Umbilical cord (tissue), 1 donor: ENCODE measurements at regions not wholly inside any gene's neighbourhood (a gene's known extent, or its start where the extent isn't known, plus 50 kb on each side); places are given as distances from the start of the nearest gene placed in this dataset.
"Not testable (repeated sequence)": the region's sequence is repeated elsewhere in the genome, so short reads cannot be mapped to it uniquely, and the experiment has no call there.

ENCODE experiments used
- DNase-seq: peaks from one replicate; pipeline ENCODE4 v3.0.0-alpha.2; 2015; ENCODE audit warnings: low spot score

DNA sequence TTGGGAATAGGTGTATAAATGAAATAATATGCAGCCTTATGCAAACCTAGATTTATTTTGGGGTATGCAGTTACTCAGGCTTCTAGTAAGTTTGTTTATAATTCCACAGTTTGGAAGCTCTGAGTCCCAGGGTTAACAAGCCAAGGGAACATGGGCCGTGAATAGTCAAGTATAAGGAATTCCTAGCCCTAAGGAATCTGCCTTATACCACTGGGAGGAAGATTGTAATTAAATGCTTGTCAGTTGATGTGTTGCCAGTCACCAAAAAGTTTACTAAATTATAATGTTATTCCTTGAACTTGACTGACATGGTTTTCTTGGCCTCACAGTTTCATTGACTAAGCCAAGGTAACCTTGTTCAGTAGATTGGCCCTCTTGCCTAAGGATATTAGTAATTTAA, 72.4 kb upstream of the SGO1 start:
- DNase-seq: no peak

GRCh38 chr3:20256144-20256543, 70.1 kb upstream of the SGO1 start:
- DNase-seq: peak; percentile 17

DNA sequence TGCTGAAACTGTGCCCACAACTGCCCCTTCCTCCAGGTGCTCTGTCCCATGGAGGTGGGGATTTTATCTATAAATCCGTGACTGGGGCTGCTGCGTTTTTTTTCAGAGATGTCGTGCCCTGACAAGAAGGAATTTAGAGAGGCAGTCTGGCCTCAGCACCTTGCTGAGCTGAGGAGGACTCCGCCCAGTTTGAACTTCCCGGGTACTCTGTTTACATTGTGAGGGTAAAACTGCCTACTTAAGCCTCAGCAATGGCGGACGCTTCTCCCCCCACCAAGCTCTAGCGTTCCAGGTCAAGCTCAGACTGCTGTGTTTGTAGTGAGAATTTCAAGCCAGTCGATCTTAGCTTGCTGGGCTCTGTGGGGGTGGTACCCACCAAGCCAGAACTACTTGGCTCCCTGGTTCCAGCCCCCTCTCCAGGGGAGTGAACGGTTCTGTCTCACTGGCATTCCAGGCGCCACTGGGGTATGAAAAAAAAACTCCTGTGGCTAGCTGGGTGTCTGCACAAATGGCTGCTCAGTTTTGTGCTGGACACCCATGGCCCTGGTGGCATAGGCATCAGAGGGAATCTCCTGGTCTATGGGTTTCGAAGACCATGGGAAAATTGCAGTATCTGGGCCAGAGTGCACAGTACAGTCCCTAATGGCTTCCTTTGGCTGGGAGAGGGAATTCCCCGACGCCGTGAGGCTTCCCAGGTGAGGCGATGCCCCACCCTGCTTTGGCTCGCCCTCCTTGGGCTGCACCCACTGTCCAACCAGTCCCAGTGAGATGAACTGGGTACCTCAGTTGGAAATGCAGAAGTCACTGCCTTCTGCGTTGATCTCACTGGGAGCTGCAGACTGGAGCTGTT, 68.5 kb upstream of the SGO1 start:
- DNase-seq: no peak

- no peak for DNase-seq
These were observed 64.8 kb upstream of the SGO1 start for GRCh38 chr3:20250786-20251185.

GRCh38 chr3:20250314-20250713, 64.3 kb upstream of the SGO1 start:
- DNase-seq: no peak

GRCh38 chr3:20246662-20247061, 60.7 kb upstream of the SGO1 start:
- no peak for DNase-seq

GRCh38 chr3:20245781-20246180, 59.8 kb upstream of the SGO1 start:
- DNase-seq: no peak

DNA sequence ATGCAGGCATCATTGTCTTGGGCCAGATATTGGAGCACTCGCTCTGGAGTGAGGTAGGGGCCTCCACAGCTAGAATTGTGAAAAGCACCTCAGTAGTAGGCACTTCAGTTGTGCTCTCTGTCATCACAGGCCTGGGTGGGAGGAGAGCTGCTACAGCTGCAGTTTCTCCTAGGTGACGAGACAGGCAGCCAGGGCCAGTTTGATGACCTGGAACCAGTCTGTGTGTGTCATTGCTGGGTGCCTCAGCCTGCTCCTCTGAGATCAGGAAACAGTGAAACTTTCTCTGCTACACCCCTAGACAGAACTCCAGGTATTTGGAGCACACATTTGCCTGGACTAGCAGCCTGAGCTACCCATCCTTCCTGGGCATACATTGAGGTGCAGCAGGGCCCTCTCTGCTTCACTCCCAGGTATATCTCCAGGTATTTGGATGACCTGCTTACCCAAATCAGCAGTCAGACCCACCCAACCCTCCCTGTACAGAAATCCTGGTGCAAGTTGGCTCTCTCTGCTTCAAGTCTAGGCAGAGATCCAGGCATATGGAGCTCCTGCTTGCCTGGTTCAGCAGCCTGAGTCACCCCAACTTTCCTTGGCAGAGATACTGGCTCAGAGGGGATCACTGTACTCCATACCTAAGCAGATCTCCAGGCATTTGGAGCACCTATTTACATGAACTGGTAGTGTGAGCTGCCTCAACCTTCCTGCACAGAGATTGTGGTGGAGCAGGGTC, 54.3 kb upstream of the SGO1 start:
- no peak for DNase-seq

GRCh38 chr3:20238199-20238598, 52.2 kb upstream of the SGO1 start:
- not testable (repeated sequence) for DNase-seq

DNA sequence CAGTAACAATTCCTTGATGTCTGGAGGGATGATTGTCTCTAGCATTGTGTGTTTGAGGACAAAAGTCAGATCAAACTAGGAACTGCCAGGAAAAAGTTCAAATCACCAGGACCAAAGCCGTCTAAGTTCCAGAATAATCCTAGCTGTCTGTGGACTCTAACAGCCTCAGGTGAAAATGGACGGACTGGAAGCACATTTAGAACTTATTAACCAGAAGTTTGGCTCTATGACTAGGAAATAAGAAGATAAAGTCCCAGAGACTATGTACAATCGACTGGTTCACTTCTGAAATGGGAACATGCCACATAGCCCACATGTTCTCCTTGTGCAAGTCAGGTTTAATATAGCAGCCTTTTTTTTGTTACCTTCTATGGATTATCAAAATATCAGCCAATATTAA, 50.6 kb upstream of the SGO1 start:
- DNase-seq: no peak
